Right atrium auricular region (tissue), 2 donors: ENCODE measurements at regions not wholly inside any gene's neighbourhood (a gene's known extent, or its start where the extent isn't known, plus 50 kb on each side); places are given as distances from the start of the nearest gene placed in this dataset.
"Not testable (repeated sequence)": the region's sequence is repeated elsewhere in the genome, so short reads cannot be mapped to it uniquely, and the experiment has no call there.

ENCODE experiments used
- DNase-seq: peaks from one replicate; pipeline ENCODE4 v3.0.0-alpha.2; 2019; ENCODE audit warnings: low spot score
- H3K27ac ChIP-seq, 2 donors: fragments of 200-600 bp; sonication (generic); 1 replicate in 1 of 2; 2 replicates in 1 of 2; pipeline ENCODE4 v1.5.1; 2016 to 2019
- H3K27me3 ChIP-seq, 2 donors: fragments of 200-600 bp; sonication (generic); one replicate each; pipeline versions ENCODE4 v1.5.1 to v1.6.0; 2017 to 2019
- H3K36me3 ChIP-seq: fragments of 200-600 bp; sonication (generic); one replicate; pipeline ENCODE4 v1.5.1; 2016
- H3K4me1 ChIP-seq, 2 donors: fragments of 200-600 bp; sonication (generic); one replicate each; pipeline versions ENCODE4 v1.5.1 to v1.6.0; 2017 to 2019
- H3K4me3 ChIP-seq, 2 donors: fragments of 200-600 bp; sonication (generic); 1 replicate in 1 of 2; 2 replicates in 1 of 2; pipeline ENCODE4 v1.5.1; 2017 to 2019; ENCODE audit warnings: mild to moderate bottlenecking in 1 of 2, moderate library complexity in 1 of 2
- H3K9me3 ChIP-seq, 2 donors: fragments of 200-600 bp; sonication (generic); one replicate each; pipeline ENCODE4 v1.5.1; 2019
- TF ChIP-seq, protein P1 (sequence below), 2 donors: fragments of 200-600 bp; sonication (generic); IDR thresholded peaks; one replicate each; pipeline ENCODE4 v1.5.1; 2019; ENCODE audit warnings: antibody characterized with exemption in 2 of 2

DNA sequence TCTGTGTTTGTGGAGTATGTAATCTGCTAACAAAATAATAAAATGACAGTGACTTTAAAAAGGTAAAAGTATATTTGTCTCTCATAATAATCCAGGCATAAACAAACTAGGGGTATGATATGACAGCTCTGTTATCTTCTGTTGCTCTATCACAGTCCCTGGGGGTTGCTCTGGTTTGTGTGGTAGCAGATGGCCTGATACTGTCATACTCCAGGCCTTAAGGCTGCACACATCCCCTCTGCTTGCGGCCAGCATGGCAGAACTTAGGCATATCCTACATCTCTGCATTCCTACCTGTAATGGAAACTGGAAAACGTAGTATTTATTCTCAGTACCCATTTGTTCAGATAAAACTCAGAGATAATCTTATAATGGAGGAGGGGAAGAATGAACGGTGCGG is 117.9 kb upstream of the HAND2 start:
- H3K9me3 ChIP-seq = no peaks in the 10 kb centered on the region
- no peak overlapping the region for H3K4me3 ChIP-seq
- no peaks in the 10 kb centered on the region for H3K36me3 ChIP-seq
- H3K27me3 ChIP-seq = no peaks in the 10 kb centered on the region
- DNase-seq = no peak
- peaks cover 0 to 12% of the 10 kb centered on the region in 2 donors for H3K4me1 ChIP-seq
- H3K27ac ChIP-seq = no peak overlapping the region
- TF ChIP-seq, protein P1, sequence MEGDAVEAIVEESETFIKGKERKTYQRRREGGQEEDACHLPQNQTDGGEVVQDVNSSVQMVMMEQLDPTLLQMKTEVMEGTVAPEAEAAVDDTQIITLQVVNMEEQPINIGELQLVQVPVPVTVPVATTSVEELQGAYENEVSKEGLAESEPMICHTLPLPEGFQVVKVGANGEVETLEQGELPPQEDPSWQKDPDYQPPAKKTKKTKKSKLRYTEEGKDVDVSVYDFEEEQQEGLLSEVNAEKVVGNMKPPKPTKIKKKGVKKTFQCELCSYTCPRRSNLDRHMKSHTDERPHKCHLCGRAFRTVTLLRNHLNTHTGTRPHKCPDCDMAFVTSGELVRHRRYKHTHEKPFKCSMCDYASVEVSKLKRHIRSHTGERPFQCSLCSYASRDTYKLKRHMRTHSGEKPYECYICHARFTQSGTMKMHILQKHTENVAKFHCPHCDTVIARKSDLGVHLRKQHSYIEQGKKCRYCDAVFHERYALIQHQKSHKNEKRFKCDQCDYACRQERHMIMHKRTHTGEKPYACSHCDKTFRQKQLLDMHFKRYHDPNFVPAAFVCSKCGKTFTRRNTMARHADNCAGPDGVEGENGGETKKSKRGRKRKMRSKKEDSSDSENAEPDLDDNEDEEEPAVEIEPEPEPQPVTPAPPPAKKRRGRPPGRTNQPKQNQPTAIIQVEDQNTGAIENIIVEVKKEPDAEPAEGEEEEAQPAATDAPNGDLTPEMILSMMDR (IDR thresholded peaks at IDR 0.05) = no peak

DNA sequence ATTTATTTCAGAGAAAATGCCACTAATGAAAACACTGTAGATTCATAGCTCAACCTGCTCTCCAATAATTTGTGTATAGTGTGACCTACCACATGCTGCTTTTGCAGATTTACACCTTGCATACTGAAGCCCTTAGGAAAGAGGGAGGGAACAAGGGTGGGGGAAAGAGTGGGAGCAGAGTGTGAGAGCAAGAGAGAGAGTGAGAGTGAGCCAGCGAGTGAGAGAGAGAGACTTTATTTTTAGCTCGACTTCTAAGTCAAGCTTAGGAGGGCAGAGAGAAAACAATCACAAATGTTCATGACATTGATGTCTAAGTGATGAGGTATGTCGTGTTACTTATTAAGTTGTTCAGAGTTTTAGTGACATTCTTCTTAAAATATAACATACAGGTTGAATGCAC is 112.5 kb upstream of the HAND2 start:
- no peaks in the 10 kb centered on the region for H3K4me1 ChIP-seq
- peak overlapping the region in 1 of 2 donors; percentile 74 for H3K27ac ChIP-seq
- H3K9me3 ChIP-seq = no peaks in the 10 kb centered on the region
- no peaks in the 10 kb centered on the region for H3K36me3 ChIP-seq
- no peak overlapping the region for H3K4me3 ChIP-seq
- TF ChIP-seq, protein P1 (IDR thresholded peaks at IDR 0.05) = no peak
- no peak for DNase-seq
- no peaks in the 10 kb centered on the region for H3K27me3 ChIP-seq

DNA sequence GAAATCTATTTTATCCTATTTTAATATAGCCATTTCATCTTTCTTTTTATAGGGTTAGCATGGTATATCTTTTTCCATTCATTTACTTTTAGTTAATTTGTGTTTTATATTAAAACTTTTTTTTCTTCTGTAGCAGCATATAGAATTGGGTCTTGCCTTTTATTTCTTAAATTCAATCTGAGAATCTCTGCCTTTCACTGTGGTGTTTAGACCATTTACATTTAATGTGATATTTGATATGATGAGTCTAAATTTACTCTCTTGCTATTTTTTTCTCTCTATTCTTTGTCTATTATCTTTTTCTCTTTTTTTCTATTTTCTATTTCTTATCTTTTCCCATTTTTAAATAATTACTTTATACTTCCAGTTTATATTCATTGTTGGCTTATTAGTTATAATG is 105.4 kb upstream of the HAND2 start:
- Histone ChIP-seq H3K27ac (no peak overlapping the region), H3K36me3 (no peaks in the 10 kb centered on the region), H3K9me3 (peaks cover 0 to 39% of the 10 kb centered on the region in 2 donors), H3K4me3 (no peak overlapping the region), H3K27me3 (no peaks in the 10 kb centered on the region), H3K4me1 (no peaks in the 10 kb centered on the region)
- DNase-seq = no peak
- TF ChIP-seq, protein P1 (IDR thresholded peaks at IDR 0.05) = no peak

DNA sequence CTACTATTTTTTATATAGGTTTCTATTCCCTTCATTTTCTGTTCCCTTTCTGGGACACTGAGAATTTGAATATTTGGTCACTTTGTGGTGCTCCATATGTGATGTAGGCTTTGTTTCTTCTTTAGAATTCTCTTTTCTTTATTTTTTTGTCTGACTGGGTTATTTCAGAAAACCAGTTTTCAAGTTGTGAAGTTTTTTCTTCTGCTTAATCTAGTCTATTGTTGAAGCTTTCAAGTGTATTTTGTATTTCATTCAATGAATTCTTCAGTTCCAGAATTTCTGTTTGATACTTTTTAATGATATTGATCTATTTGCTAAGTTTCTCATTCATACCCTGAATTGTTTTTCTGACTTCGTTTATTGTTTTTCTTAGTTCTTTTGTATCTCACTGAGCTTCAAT is 96.2 kb upstream of the HAND2 start:
- H3K27me3 ChIP-seq = no peaks in the 10 kb centered on the region
- H3K9me3 ChIP-seq = peaks cover 8 to 35% of the 10 kb centered on the region in 2 donors
- no peaks in the 10 kb centered on the region for H3K4me1 ChIP-seq
- no peak overlapping the region for H3K4me3 ChIP-seq
- H3K27ac ChIP-seq = no peak overlapping the region
- TF ChIP-seq, protein P1 (IDR thresholded peaks at IDR 0.05) = no peak
- DNase-seq = no peak
- no peaks in the 10 kb centered on the region for H3K36me3 ChIP-seq

DNA sequence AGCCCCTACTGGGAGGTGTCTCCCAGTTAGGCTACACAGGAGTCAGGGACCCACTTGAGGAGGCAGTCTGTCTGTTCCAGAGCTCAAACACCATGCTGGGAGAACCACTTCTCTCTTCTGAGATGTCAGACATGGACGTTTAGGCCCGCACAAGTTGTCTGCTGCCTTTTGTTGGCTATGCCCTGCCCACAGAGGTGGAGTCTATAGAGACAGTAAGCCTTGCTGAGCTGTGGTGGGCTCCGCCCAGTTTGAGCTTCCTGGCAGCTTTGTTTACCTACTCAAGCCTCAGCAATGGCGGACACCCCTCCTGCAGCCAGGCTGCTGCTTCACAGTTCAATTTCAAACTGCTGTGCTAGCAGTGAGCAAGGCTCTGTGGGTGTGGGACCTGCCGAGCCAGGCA is 88.6 kb upstream of the HAND2 start:
- not testable (repeated sequence) for DNase-seq, H3K9me3 ChIP-seq, H3K36me3 ChIP-seq, H3K4me1 ChIP-seq, H3K27ac ChIP-seq, H3K4me3 ChIP-seq, H3K27me3 ChIP-seq

DNA sequence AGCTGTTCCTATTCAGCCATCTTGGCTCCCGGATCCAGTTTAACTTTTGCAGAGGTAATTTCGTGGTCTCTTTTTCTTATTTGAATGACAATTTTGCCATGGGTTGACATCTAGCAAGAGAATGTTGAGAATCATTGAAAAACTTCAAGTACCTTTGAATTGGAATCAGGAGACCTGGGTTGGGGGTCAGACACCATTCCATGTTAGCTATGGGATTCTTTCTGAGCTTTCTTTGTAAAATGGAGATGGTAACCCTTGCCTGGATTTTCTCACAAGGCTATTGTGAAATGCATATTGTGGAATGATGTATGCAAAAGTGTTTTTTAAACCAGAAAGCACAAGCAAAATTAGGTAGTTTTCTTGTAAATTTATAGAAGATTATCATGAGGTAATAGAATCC is 79.1 kb upstream of the HAND2 start:
- Histone ChIP-seq H3K4me3 (no peak overlapping the region), H3K9me3 (no peaks in the 10 kb centered on the region), H3K27ac (no peak overlapping the region), H3K4me1 (no peaks in the 10 kb centered on the region), H3K36me3 (no peaks in the 10 kb centered on the region), H3K27me3 (no peaks in the 10 kb centered on the region)
- TF ChIP-seq, protein P1 (IDR thresholded peaks at IDR 0.05) = no peak
- no peak for DNase-seq

DNA sequence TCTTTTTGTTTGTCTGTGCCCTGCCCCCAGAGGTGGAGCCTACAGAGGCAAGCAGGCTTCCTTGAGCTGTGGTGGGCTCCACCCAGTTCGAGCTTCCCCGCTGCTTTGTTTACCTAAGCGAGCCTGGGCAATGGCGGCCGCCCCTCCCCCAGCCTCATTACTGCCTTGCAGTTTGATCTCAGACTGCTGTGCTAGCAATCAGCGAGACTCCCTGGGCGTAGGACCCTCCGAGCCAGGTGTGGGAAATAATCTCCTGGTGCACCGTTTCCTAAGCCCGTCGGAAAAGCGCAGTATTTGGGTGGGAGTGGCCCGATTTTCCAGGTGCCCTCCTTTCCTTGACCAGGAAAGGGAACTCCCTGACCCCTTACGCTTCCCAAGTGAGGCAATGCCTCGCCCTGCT is 78.6 kb upstream of the HAND2 start:
- not testable (repeated sequence) for H3K9me3 ChIP-seq, H3K36me3 ChIP-seq, H3K27ac ChIP-seq, H3K27me3 ChIP-seq, H3K4me1 ChIP-seq, DNase-seq
- peak overlapping the region; percentile 19 to 24 for H3K4me3 ChIP-seq
